Vagina (tissue), 2 donors: ENCODE measurements at regions not wholly inside any gene's neighbourhood (a gene's known extent, or its start where the extent isn't known, plus 50 kb on each side); places are given as distances from the start of the nearest gene placed in this dataset.

Experiments used
- CTCF ChIP-seq, 3 experiments: fragments of 450-650 bp in 2 of 3; fragments of 200-600 bp in 1 of 3; sonication (generic) in 1 of 3; IDR thresholded peaks; one replicate each; pipeline ENCODE4 v1.5.1; 2017 to 2019; ENCODE audit warnings: antibody characterized with exemption in 3 of 3, mild to moderate bottlenecking in 2 of 3, moderate library complexity in 2 of 3
- POLR2A ChIP-seq, 2 donors: fragments of 450-650 bp; IDR thresholded peaks; one replicate each; pipeline ENCODE4 v1.6.1; 2017; ENCODE audit warnings: antibody characterized with exemption in 2 of 2, mild to moderate bottlenecking in 2 of 2, moderate library complexity in 2 of 2
- POLR2AphosphoS5 ChIP-seq, 2 donors: sonication (generic); formaldehyde crosslinking; IDR thresholded peaks; one replicate each; pipeline ENCODE4 v1.9.0; 2017; ENCODE audit warnings: antibody characterized with exemption in 2 of 2, mild to moderate bottlenecking in 2 of 2, low read depth in 1 of 2; ENCODE audit not compliant: insufficient read depth in 1 of 2

DNA sequence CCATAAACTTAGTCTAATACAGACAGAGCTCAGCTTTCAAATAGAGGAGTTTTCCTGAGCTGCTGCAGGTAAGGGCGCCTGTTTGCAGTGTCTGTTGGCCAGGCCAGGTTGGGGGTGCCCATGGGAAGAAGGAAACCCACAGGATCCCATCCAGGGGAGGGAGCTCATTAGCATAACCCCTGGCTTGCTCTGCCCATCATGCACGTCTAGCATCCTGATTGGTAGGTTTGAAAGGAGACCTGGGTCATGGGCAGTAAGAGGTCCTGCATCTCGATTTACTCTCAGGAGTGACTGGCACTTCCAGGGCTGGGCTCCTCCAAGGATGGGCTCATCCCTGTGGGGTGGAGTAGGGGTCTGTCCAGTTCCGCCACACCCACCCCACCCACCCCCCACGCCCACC, 103.7 kb upstream of the CLDN14 start:
- no peak for TF ChIP-seq CTCF (IDR thresholded peaks at IDR 0.05)
- no peak for TF ChIP-seq POLR2A (IDR thresholded peaks at IDR 0.05)
- TF ChIP-seq POLR2AphosphoS5 (IDR thresholded peaks at IDR 0.05; ENCODE audit: insufficient read depth in 1 of 2, low read depth in 1 of 2), result no peak
